ENCODE measurements at regions not wholly inside any gene's neighbourhood (a gene's known extent, or its start where the extent isn't known, plus 50 kb on each side); places are given as distances from the start of the nearest gene placed in this dataset.

GRCh38 chr13:34159946-34160345 lies 342.0 kb downstream of the RFC3 start:
- Histone ChIP-seq H3K27me3 (ENCODE audit: insufficient read depth, low read length, poor library complexity, severe bottlenecking) (no peaks in the 10 kb centered on the region), H3K36me3 (ENCODE audit: insufficient read depth, low read length) (no peaks in the 10 kb centered on the region), H3K79me2 (ENCODE audit: insufficient read depth, low read length) (no peaks in the 10 kb centered on the region), H3F3A (ENCODE audit: low read depth) (no peaks in the 10 kb centered on the region), H3K4me2 (ENCODE audit: low read depth, low read length, poor library complexity, severe bottlenecking) (no peak overlapping the region), H4K20me1 (ENCODE audit: insufficient read depth, low read length, poor library complexity, severe bottlenecking) (no peaks in the 10 kb centered on the region), H3K4me1 (ENCODE audit: insufficient read depth, low read length, poor library complexity, severe bottlenecking) (no peaks in the 10 kb centered on the region), H3K4me3 (ENCODE audit: low read length, poor library complexity, severe bottlenecking) (no peak overlapping the region), H3K9ac (ENCODE audit: low read depth, low read length, poor library complexity, severe bottlenecking) (no peak overlapping the region), H2AFZ (ENCODE audit: low read length) (no peak overlapping the region), H3K9me2 (replicated peaks; ENCODE audit: low read depth, low read length) (no peaks in the 10 kb centered on the region), H3K9me3 (ENCODE audit: insufficient read depth, low read depth, low read length) (no peaks in the 10 kb centered on the region; the same call in 1 of the 2 replicates)
- TF ChIP-seq EZH2phosphoT487 (IDR thresholded peaks at IDR 0.05; ENCODE audit: borderline replicate concordance) (no peak), CTCF (conservative IDR thresholded peaks at IDR 0.05; ENCODE audit: low read length) (no peak)

- no peaks in the 10 kb centered on the region for H3K27me3 ChIP-seq (ENCODE audit: insufficient read depth, low read length, poor library complexity, severe bottlenecking)
- TF ChIP-seq CTCF (conservative IDR thresholded peaks at IDR 0.05; ENCODE audit: low read length) (no peak), EZH2phosphoT487 (IDR thresholded peaks at IDR 0.05; ENCODE audit: borderline replicate concordance) (no peak)
- H3K4me2 ChIP-seq (ENCODE audit: low read depth, low read length, poor library complexity, severe bottlenecking) = no peak overlapping the region
- no peaks in the 10 kb centered on the region for H4K20me1 ChIP-seq (ENCODE audit: insufficient read depth, low read length, poor library complexity, severe bottlenecking)
- no peaks in the 10 kb centered on the region for H3K79me2 ChIP-seq (ENCODE audit: insufficient read depth, low read length)
- no peaks in the 10 kb centered on the region for H3K9me2 ChIP-seq (replicated peaks; ENCODE audit: low read depth, low read length)
- H3K4me1 ChIP-seq (ENCODE audit: insufficient read depth, low read length, poor library complexity, severe bottlenecking) = no peaks in the 10 kb centered on the region
- no peaks in the 10 kb centered on the region for H3K36me3 ChIP-seq (ENCODE audit: insufficient read depth, low read length)
- no peak overlapping the region for H3K4me3 ChIP-seq (ENCODE audit: low read length, poor library complexity, severe bottlenecking)
- H2AFZ ChIP-seq (ENCODE audit: low read length) = no peak overlapping the region
- no peaks in the 10 kb centered on the region for H3F3A ChIP-seq (ENCODE audit: low read depth)
- H3K9me3 ChIP-seq (ENCODE audit: insufficient read depth, low read depth, low read length) = no peaks in the 10 kb centered on the region; the same call in 1 of the 2 replicates
- no peak overlapping the region for H3K9ac ChIP-seq (ENCODE audit: low read depth, low read length, poor library complexity, severe bottlenecking)
Observed at GRCh38 chr13:34161931-34162543, 344.1 kb downstream of the RFC3 start.

- Histone ChIP-seq H3K9me3 (ENCODE audit: insufficient read depth, low read depth, low read length) (no peaks in the 10 kb centered on the region), H3K36me3 (ENCODE audit: insufficient read depth, low read length) (no peaks in the 10 kb centered on the region), H3K4me2 (ENCODE audit: low read depth, low read length, poor library complexity, severe bottlenecking) (no peak overlapping the region), H3K4me1 (ENCODE audit: insufficient read depth, low read length, poor library complexity, severe bottlenecking) (no peaks in the 10 kb centered on the region), H3K9ac (ENCODE audit: low read depth, low read length, poor library complexity, severe bottlenecking) (no peak overlapping the region), H3K4me3 (ENCODE audit: low read length, poor library complexity, severe bottlenecking) (no peak overlapping the region), H4K20me1 (ENCODE audit: insufficient read depth, low read length, poor library complexity, severe bottlenecking) (no peaks in the 10 kb centered on the region), H3K9me2 (replicated peaks; ENCODE audit: low read depth, low read length) (no peaks in the 10 kb centered on the region), H3F3A (ENCODE audit: low read depth) (no peaks in the 10 kb centered on the region), H2AFZ (ENCODE audit: low read length) (no peak overlapping the region), H3K27me3 (ENCODE audit: insufficient read depth, low read length, poor library complexity, severe bottlenecking) (no peaks in the 10 kb centered on the region), H3K79me2 (ENCODE audit: insufficient read depth, low read length) (no peaks in the 10 kb centered on the region)
- no peak for TF ChIP-seq CTCF (conservative IDR thresholded peaks at IDR 0.05; ENCODE audit: low read length)
- no peak for TF ChIP-seq EZH2phosphoT487 (IDR thresholded peaks at IDR 0.05; ENCODE audit: borderline replicate concordance)
Observed at GRCh38 chr13:34162544-34162933, 344.6 kb downstream of the RFC3 start.
